ENCODE measurements at regions not wholly inside any gene's neighbourhood (a gene's known extent, or its start where the extent isn't known, plus 50 kb on each side); places are given as distances from the start of the nearest gene placed in this dataset.
A peak's percentile ranks its signal among the peaks of the same experiment; 100 is the strongest.

- Mint-ChIP-seq H3K27ac (no peak overlapping the region), H3K4me1 (ENCODE audit: low read depth) (no peaks in the 10 kb centered on the region), H3K9me3 (no peaks in the 10 kb centered on the region), H3K36me3 (ENCODE audit: low read depth) (no peaks in the 10 kb centered on the region), H3K4me3 (no peak overlapping the region), H3K27me3 (ENCODE audit: low read depth) (no peaks in the 10 kb centered on the region)
Measured at GRCh38 chr6:122297010-122297409, 102.4 kb upstream of the HSF2 start.

GRCh38 chr6:122302067-122302466 lies 97.4 kb upstream of the HSF2 start:
- Mint-ChIP-seq H3K27ac (no peak overlapping the region), H3K4me1 (ENCODE audit: low read depth) (no peaks in the 10 kb centered on the region), H3K4me3 (no peak overlapping the region), H3K36me3 (ENCODE audit: low read depth) (no peaks in the 10 kb centered on the region), H3K9me3 (no peaks in the 10 kb centered on the region), H3K27me3 (ENCODE audit: low read depth) (no peaks in the 10 kb centered on the region)

GRCh38 chr6:122307577-122307976 lies 91.9 kb upstream of the HSF2 start:
- Mint-ChIP-seq H3K4me1 (ENCODE audit: low read depth) (no peaks in the 10 kb centered on the region), H3K27me3 (ENCODE audit: low read depth) (no peaks in the 10 kb centered on the region), H3K4me3 (no peak overlapping the region), H3K36me3 (ENCODE audit: low read depth) (no peaks in the 10 kb centered on the region), H3K27ac (no peak overlapping the region), H3K9me3 (no peaks in the 10 kb centered on the region)

- Mint-ChIP-seq H3K9me3 (no peaks in the 10 kb centered on the region), H3K27me3 (ENCODE audit: low read depth) (no peaks in the 10 kb centered on the region), H3K4me1 (ENCODE audit: low read depth) (no peaks in the 10 kb centered on the region), H3K36me3 (ENCODE audit: low read depth) (no peaks in the 10 kb centered on the region), H3K4me3 (no peak overlapping the region), H3K27ac (no peak overlapping the region)
Measured at GRCh38 chr6:122308074-122308473, 91.4 kb upstream of the HSF2 start.

GRCh38 chr6:122315842-122316241 lies 83.6 kb upstream of the HSF2 start:
- no peak overlapping the region for H3K27ac Mint-ChIP-seq
- no peaks in the 10 kb centered on the region for H3K4me1 Mint-ChIP-seq (ENCODE audit: low read depth)
- peaks cover 5% of the 10 kb centered on the region for H3K27me3 Mint-ChIP-seq (ENCODE audit: low read depth)
- peaks cover 4% of the 10 kb centered on the region for H3K9me3 Mint-ChIP-seq
- H3K4me3 Mint-ChIP-seq: no peak overlapping the region
- no peaks in the 10 kb centered on the region for H3K36me3 Mint-ChIP-seq (ENCODE audit: low read depth)

- H3K36me3 Mint-ChIP-seq (ENCODE audit: low read depth): no peaks in the 10 kb centered on the region
- peak overlapping the region; percentile 78 for H3K4me3 Mint-ChIP-seq
- no peaks in the 10 kb centered on the region for H3K9me3 Mint-ChIP-seq
- peaks cover 5% of the 10 kb centered on the region for H3K27me3 Mint-ChIP-seq (ENCODE audit: low read depth)
- H3K4me1 Mint-ChIP-seq (ENCODE audit: low read depth): peaks cover 7% of the 10 kb centered on the region
- H3K27ac Mint-ChIP-seq: no peak overlapping the region
Measured at GRCh38 chr6:122322824-122323223, 76.6 kb upstream of the HSF2 start.

- Mint-ChIP-seq H3K27me3 (ENCODE audit: low read depth) (peaks cover 5% of the 10 kb centered on the region), H3K4me1 (ENCODE audit: low read depth) (peaks cover 7% of the 10 kb centered on the region), H3K27ac (no peak overlapping the region), H3K4me3 (peak overlapping the region; percentile 78), H3K36me3 (ENCODE audit: low read depth) (no peaks in the 10 kb centered on the region), H3K9me3 (no peaks in the 10 kb centered on the region)
Measured at GRCh38 chr6:122323361-122323760, 76.1 kb upstream of the HSF2 start.

GRCh38 chr6:122330315-122330714 lies 69.1 kb upstream of the HSF2 start:
- H3K4me3 Mint-ChIP-seq: no peak overlapping the region
- no peaks in the 10 kb centered on the region for H3K36me3 Mint-ChIP-seq (ENCODE audit: low read depth)
- H3K27me3 Mint-ChIP-seq (ENCODE audit: low read depth): peaks cover 8% of the 10 kb centered on the region
- H3K4me1 Mint-ChIP-seq (ENCODE audit: low read depth): no peaks in the 10 kb centered on the region
- H3K9me3 Mint-ChIP-seq: no peaks in the 10 kb centered on the region
- no peak overlapping the region for H3K27ac Mint-ChIP-seq

GRCh38 chr6:122337645-122338044 lies 61.8 kb upstream of the HSF2 start:
- Mint-ChIP-seq H3K4me1 (ENCODE audit: low read depth) (no peaks in the 10 kb centered on the region), H3K9me3 (no peaks in the 10 kb centered on the region), H3K4me3 (no peak overlapping the region), H3K27ac (no peak overlapping the region), H3K27me3 (ENCODE audit: low read depth) (peaks cover 13% of the 10 kb centered on the region), H3K36me3 (ENCODE audit: low read depth) (no peaks in the 10 kb centered on the region)

- Mint-ChIP-seq H3K4me1 (ENCODE audit: low read depth) (no peaks in the 10 kb centered on the region), H3K27me3 (ENCODE audit: low read depth) (peaks cover 12% of the 10 kb centered on the region), H3K36me3 (ENCODE audit: low read depth) (no peaks in the 10 kb centered on the region), H3K4me3 (no peak overlapping the region), H3K9me3 (no peaks in the 10 kb centered on the region), H3K27ac (no peak overlapping the region)
Measured at GRCh38 chr6:122339661-122340060, 59.8 kb upstream of the HSF2 start.

GRCh38 chr6:122347280-122347679 lies 52.2 kb upstream of the HSF2 start:
- Mint-ChIP-seq H3K9me3 (no peaks in the 10 kb centered on the region), H3K27me3 (ENCODE audit: low read depth) (peaks cover 16% of the 10 kb centered on the region), H3K4me1 (ENCODE audit: low read depth) (no peaks in the 10 kb centered on the region), H3K4me3 (no peak overlapping the region), H3K36me3 (ENCODE audit: low read depth) (no peaks in the 10 kb centered on the region), H3K27ac (no peak overlapping the region)

GRCh38 chr6:122347751-122348150 lies 51.7 kb upstream of the HSF2 start:
- Mint-ChIP-seq H3K4me3 (no peak overlapping the region), H3K27me3 (ENCODE audit: low read depth) (peaks cover 16% of the 10 kb centered on the region), H3K27ac (no peak overlapping the region), H3K4me1 (ENCODE audit: low read depth) (no peaks in the 10 kb centered on the region), H3K36me3 (ENCODE audit: low read depth) (no peaks in the 10 kb centered on the region), H3K9me3 (no peaks in the 10 kb centered on the region)

Measured in T-helper 1 cell treated with Interleukin-12 subunit alpha and Interleukin-12 subunit beta and Interleukin-4 antibody, amounts not matched to agents 30 μg/mL and 1 μg/mL, for 36 hours (primary cell).